Uterus (tissue), 2 donors: ENCODE measurements at regions not wholly inside any gene's neighbourhood (a gene's known extent, or its start where the extent isn't known, plus 50 kb on each side); places are given as distances from the start of the nearest gene placed in this dataset.

Source experiments
- CTCF ChIP-seq, 4 experiments: fragments of 200-600 bp in 2 of 4; fragments of 450-650 bp in 2 of 4; sonication (generic) in 2 of 4; IDR thresholded peaks; one replicate each; pipeline ENCODE4 v1.5.1; 2016 to 2019; ENCODE audit warnings: antibody characterized with exemption in 4 of 4, mild to moderate bottlenecking in 2 of 4, moderate library complexity in 1 of 4
- POLR2A ChIP-seq, 2 donors: fragments of 450-650 bp; IDR thresholded peaks; one replicate each; pipeline ENCODE4 v1.6.1; 2016; ENCODE audit warnings: antibody characterized with exemption in 2 of 2, mild to moderate bottlenecking in 1 of 2, moderate library complexity in 1 of 2

GRCh38 chr3:194067949-194068362 lies 68.0 kb upstream of the HES1 start:
- TF ChIP-seq CTCF (IDR thresholded peaks at IDR 0.05): no peak
- no peak for TF ChIP-seq POLR2A (IDR thresholded peaks at IDR 0.05)
